ENCODE measurements at regions not wholly inside any gene's neighbourhood (a gene's known extent, or its start where the extent isn't known, plus 50 kb on each side); places are given as distances from the start of the nearest gene placed in this dataset.

- TF ChIP-seq CTCF (IDR thresholded peaks at IDR 0.05; ENCODE audit: unreplicated experiment) = no peak
- intact Hi-C loops (cut with micrococcal nuclease; ENCODE audit: unreplicated experiment) = no loop called here
- Mint-ChIP-seq H3K36me3 (ENCODE audit: insufficient read depth, unreplicated experiment) (no peaks in the 10 kb centered on the region), H3K4me1 (ENCODE audit: low read depth, unreplicated experiment) (peaks cover 12% of the 10 kb centered on the region), H3K4me3 (ENCODE audit: low read depth, unreplicated experiment) (no peak overlapping the region), H3K27ac (ENCODE audit: unreplicated experiment) (no peak overlapping the region), H3K27me3 (ENCODE audit: unreplicated experiment) (no peaks in the 10 kb centered on the region), H3K9me3 (ENCODE audit: low read depth, unreplicated experiment) (no peaks in the 10 kb centered on the region)
- DNase-seq = peak; percentile 73
- CTCF ChIA-PET = no interaction called here
- BruUV-seq (replicated peaks) = no TSS peak
These were observed 304.0 kb downstream of the HHIPL2 start for GRCh38 chr1:222243902-222244301.

GRCh38 chr1:222242492-222242891 lies 305.4 kb downstream of the HHIPL2 start:
- Mint-ChIP-seq H3K27ac (ENCODE audit: unreplicated experiment) (no peak overlapping the region), H3K36me3 (ENCODE audit: insufficient read depth, unreplicated experiment) (no peaks in the 10 kb centered on the region), H3K4me1 (ENCODE audit: low read depth, unreplicated experiment) (peaks cover 12% of the 10 kb centered on the region), H3K4me3 (ENCODE audit: low read depth, unreplicated experiment) (no peak overlapping the region), H3K9me3 (ENCODE audit: low read depth, unreplicated experiment) (no peaks in the 10 kb centered on the region), H3K27me3 (ENCODE audit: unreplicated experiment) (no peaks in the 10 kb centered on the region)
- no TSS peak for BruUV-seq (replicated peaks)
- TF ChIP-seq CTCF (IDR thresholded peaks at IDR 0.05; ENCODE audit: unreplicated experiment) = no peak
- no peak for DNase-seq
- intact Hi-C loops (cut with micrococcal nuclease; ENCODE audit: unreplicated experiment) = no loop called here
- CTCF ChIA-PET = no interaction called here

GRCh38 chr1:222241410-222241809 lies 306.5 kb downstream of the HHIPL2 start:
- Mint-ChIP-seq H3K27ac (ENCODE audit: unreplicated experiment) (no peak overlapping the region), H3K36me3 (ENCODE audit: insufficient read depth, unreplicated experiment) (no peaks in the 10 kb centered on the region), H3K4me3 (ENCODE audit: low read depth, unreplicated experiment) (no peak overlapping the region), H3K27me3 (ENCODE audit: unreplicated experiment) (no peaks in the 10 kb centered on the region), H3K4me1 (ENCODE audit: low read depth, unreplicated experiment) (peaks cover 12% of the 10 kb centered on the region), H3K9me3 (ENCODE audit: low read depth, unreplicated experiment) (no peaks in the 10 kb centered on the region)
- DNase-seq = no peak
- intact Hi-C loops (cut with micrococcal nuclease; ENCODE audit: unreplicated experiment) = no loop called here
- CTCF ChIA-PET = no interaction called here
- no TSS peak for BruUV-seq (replicated peaks)
- no peak for TF ChIP-seq CTCF (IDR thresholded peaks at IDR 0.05; ENCODE audit: unreplicated experiment)

- no peaks in the 10 kb centered on the region for H3K27me3 Mint-ChIP-seq (ENCODE audit: unreplicated experiment)
- CTCF ChIA-PET = interaction anchor here (0.8 kb wide), 1 partner anchor 11 kb away, joined by 4 read pairs; no protein-coding TSS in a partner anchor
- no peak overlapping the region for H3K4me3 Mint-ChIP-seq (ENCODE audit: low read depth, unreplicated experiment)
- no peak for DNase-seq
- BruUV-seq (replicated peaks) = no TSS peak
- peaks cover 12% of the 10 kb centered on the region for H3K4me1 Mint-ChIP-seq (ENCODE audit: low read depth, unreplicated experiment)
- no peaks in the 10 kb centered on the region for H3K9me3 Mint-ChIP-seq (ENCODE audit: low read depth, unreplicated experiment)
- intact Hi-C loops (cut with micrococcal nuclease; ENCODE audit: unreplicated experiment) = no loop called here
- no peaks in the 10 kb centered on the region for H3K36me3 Mint-ChIP-seq (ENCODE audit: insufficient read depth, unreplicated experiment)
- H3K27ac Mint-ChIP-seq (ENCODE audit: unreplicated experiment) = no peak overlapping the region
- no peak for TF ChIP-seq CTCF (IDR thresholded peaks at IDR 0.05; ENCODE audit: unreplicated experiment)
These were observed 307.2 kb downstream of the HHIPL2 start for GRCh38 chr1:222240536-222241181.

Data from Calu3 (cell line).